GM21390 (cell line): ENCODE measurements at regions not wholly inside any gene's neighbourhood (a gene's known extent, or its start where the extent isn't known, plus 50 kb on each side); places are given as distances from the start of the nearest gene placed in this dataset.

ENCODE experiments used
- ATAC-seq: cut with Tn5 transposase; IDR thresholded peaks from one replicate; pipeline ENCODE4 v1.9.1; 2021; ENCODE audit not compliant: unreplicated experiment

GRCh38 chr18:22667616-22668422, 250.1 kb upstream of the CTAGE1 start:
- ATAC-seq, result no peak

- no peak for ATAC-seq
Measured at GRCh38 chr18:22668496-22668895, 250.8 kb upstream of the CTAGE1 start.

DNA sequence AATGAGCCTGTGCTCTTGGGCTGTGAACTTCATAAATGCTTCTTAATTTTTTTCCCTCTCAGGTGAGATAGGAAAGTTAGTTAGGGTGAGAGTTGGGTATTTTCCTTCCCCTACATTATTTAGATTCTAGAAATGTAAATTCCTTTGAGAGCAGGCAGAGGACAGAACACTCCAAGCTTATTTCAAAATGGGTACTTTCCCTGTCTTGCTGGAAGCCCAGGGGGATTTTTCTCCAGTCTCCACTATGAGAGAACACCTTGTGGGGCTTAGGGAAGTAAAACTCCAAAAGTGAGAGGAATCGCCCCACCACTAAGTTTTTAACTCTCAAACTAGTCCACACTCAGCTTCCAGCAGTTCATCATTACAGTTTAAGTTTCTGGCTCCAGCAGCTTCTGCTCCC, 253.2 kb upstream of the CTAGE1 start:
- ATAC-seq, result no peak

DNA sequence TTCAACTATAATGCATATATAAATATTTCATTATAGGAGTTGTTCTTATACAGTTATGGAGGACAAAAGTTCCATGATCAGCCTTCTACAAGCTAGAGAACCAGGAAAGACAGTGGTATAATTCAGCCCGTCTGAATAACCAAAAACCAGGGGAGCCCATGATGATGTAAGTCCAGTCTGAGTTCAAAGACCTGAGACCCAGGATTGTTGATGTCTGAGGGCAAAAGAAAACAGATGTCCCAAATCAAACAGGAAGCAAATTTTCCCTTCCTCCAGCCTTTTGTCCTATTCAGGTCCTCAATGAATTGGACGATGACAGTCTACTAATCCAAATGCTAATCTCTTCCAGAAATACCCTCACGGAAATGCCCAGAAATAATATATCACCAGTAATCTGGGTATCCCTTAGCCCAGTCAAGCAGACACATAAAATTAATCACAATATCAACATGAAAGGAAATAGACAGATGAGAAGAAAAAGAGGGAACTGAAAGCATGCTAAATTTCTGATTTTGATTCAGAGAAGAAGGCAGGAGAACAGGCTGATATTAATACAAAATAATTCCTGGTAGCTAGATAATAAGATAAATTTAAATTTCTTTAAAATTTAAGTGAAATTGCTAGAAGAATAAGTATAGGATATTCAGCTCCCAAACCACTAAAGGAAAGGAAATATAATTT, 255.6 kb upstream of the CTAGE1 start:
- ATAC-seq, result no peak

DNA sequence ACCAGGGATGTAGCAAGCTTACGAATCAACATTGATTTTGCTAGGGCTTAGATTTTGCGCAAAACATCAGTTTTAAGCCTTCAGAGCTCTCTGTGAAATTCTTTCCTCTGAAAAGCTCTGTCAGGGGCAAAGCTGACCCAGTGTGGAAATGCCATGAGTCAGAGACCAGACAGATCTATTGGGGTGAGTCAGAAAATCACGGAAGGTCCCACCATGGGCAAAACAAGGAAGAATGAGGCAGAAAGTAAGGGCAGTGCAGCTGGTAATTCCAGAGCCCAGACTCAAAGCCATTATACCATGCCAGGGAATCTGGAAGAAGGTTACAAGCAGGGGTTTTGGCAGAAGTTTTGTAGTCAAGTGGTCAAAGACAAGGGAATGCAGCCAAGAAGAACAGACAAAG, 256.6 kb upstream of the CTAGE1 start:
- no peak for ATAC-seq

DNA sequence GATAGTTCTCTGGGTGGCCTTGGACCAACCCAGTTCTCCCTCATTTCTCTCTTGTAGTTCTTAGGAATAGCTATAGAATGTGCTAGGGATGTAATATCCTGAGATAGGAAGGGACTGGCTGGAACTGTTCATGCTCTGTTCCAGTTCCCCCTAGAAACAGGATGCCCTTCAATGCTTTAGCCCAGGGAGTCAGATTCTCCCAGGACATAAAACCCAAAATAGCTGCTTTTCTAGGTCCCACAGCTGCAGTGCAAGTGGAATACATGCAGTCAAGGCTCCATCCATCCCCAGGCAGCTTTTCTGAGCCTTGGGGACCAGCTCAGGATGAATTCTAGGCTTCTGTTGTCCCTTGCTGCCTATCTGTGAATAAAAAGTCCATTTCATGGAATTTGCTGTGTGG, 257.3 kb upstream of the CTAGE1 start:
- ATAC-seq, result no peak

GRCh38 chr18:22676423-22676822, 256.7 kb upstream of the RBBP8 start:
- no peak for ATAC-seq

GRCh38 chr18:22678486-22678885, 254.6 kb upstream of the RBBP8 start:
- no peak for ATAC-seq

DNA sequence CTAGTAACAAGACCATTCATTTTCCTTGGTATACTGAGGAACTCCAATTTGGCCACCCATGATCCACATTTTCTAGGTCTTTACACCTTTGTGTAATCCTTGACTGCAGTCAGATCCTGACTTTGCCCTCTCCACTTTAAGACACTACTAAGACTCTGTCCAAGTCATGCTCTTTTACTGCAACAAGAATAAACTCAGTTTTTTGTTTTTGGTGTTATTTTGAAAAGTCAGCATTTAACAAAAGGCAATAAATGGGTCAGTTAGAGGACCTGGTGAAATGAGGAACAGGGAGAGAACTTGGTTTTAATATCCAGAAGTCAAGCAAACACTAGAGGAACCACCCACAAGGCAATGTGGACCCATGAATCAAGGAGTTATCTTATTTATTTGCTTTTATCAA, 252.2 kb upstream of the RBBP8 start:
- no peak for ATAC-seq

DNA sequence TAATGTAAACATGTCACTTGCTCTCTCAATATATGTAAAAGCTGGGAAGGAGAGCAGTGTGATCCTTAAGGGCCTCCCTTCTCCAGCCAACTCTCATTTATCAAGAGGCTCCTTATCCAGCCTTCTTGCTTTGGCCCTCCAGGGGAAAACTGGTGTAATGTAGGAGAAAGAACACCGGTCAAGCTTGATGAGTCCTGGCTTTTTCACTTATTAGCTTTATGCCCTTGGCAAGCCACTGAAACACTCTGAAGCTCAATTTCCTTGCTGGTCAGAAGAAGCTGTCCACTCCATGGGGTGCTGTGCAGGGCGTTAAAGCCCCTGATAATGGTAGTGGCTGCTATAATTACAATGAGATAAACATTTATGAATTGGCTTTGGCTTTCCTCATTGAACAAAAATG, 251.2 kb upstream of the RBBP8 start:
- no peak for ATAC-seq

GRCh38 chr18:22682720-22683119, 250.4 kb upstream of the RBBP8 start:
- ATAC-seq, result no peak

DNA sequence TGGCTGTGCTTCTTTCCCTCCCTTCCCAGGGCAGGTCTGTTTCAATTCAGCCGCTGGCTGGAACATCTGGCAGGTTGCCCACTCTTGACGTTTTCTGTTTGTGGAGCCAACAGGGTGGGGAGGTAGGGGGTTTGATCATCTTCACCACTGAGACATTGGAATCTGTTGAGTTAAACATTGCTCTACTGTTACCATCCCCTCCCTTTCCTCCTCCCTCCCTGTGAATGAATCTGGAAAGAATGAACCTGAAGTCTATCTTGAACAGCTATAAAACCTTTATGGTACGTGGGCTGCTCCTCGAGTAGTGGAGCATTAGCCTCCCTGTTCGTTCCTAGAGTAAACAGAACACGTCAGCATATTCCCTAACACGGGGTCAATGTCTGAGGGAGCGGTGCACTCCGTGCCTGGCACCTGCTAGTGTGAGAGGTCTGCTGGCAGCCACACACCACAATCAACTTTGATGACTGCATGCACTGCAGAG, 249.9 kb upstream of the RBBP8 start:
- no peak for ATAC-seq

DNA sequence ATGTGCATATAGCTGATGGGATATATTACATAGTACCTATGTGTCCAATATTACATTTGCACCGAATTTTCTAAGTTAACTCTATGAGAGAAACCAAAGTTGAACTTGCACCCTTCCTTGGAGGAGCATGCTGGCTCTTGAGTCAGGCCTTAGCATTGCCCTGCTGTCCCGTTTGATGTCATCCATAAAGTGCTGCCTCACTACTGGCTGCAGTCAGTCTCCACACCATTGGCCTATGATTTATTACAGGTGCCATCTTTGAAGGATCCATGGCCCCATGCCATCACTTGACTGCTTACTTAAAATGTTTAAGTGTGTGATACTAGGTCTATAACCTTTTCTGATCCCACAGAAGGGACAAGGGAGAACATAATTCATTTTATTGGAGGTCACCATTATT, 249.3 kb upstream of the RBBP8 start:
- no peak for ATAC-seq

DNA sequence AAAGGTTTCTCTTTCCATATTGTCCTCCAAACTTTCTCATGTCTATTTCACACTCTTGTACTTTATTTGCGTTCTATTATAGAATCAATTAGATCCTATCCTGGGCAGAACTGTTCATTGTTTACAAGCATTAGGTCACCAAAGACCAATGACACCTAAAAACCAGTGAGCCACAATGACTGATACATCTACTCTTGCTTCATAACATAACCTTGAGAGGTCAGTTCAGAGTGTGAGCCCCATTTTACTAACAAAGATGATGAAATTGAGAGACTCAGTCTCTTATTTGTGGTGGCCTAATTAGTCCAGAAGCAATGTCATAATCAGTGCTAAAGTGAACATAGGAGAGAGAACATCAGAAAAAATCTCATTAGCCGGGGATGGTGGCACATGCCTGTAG, 248.9 kb upstream of the RBBP8 start:
- no peak for ATAC-seq

- ATAC-seq, result no peak
Measured at GRCh38 chr18:22685788-22686187, 247.3 kb upstream of the RBBP8 start.

- no peak for ATAC-seq
Measured at GRCh38 chr18:22687892-22688680, 245.0 kb upstream of the RBBP8 start.

DNA sequence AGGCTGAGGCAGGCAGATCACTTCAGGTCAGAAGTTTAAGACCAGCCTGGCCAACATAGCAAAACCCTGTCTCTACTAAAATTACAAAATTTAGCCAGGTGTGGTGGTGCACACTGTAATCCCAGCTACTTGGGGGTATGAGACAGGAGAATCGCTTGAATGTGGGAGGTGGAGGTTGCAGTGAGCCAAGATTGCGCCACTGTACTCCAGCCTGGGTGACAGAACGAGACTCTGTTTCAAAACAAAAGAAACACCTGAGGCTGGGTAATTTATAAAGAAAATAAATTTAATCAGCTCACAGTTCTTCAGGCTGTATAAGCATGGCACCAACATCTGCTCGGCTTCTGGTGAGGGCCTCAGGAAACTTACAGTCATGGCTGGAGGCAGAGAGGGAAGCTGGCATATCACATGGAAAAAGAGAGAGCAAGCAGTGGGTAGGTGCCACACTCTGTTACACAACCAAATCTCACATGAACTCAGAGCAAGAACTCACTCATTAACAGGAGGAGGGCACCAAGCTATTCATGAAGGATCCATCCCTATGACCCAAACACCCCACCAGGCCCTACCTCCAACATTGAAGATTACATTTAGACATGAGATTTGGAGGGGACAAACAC, 244.1 kb upstream of the RBBP8 start:
- no peak for ATAC-seq

DNA sequence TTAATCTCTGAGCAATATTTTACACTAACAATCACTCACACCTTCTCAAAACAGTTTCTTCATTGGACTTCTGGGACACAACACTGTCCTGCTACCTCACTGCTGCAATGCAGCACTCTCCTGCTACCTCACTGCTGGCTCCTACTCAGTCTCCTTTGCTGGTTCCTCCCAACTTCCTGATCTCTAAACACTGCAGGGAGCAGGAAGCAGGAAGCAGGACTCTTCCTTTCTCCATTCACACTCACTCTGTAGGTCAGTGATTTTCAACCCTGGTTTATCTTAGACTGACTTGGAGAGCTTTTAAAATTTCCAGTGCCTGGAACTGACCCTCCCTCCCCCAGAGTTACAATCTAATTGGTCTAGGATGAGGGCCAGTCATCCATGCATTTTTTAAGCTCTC, 243.4 kb upstream of the RBBP8 start:
- no peak for ATAC-seq

- no peak for ATAC-seq
Measured at GRCh38 chr18:22690556-22690955, 242.6 kb upstream of the RBBP8 start.

DNA sequence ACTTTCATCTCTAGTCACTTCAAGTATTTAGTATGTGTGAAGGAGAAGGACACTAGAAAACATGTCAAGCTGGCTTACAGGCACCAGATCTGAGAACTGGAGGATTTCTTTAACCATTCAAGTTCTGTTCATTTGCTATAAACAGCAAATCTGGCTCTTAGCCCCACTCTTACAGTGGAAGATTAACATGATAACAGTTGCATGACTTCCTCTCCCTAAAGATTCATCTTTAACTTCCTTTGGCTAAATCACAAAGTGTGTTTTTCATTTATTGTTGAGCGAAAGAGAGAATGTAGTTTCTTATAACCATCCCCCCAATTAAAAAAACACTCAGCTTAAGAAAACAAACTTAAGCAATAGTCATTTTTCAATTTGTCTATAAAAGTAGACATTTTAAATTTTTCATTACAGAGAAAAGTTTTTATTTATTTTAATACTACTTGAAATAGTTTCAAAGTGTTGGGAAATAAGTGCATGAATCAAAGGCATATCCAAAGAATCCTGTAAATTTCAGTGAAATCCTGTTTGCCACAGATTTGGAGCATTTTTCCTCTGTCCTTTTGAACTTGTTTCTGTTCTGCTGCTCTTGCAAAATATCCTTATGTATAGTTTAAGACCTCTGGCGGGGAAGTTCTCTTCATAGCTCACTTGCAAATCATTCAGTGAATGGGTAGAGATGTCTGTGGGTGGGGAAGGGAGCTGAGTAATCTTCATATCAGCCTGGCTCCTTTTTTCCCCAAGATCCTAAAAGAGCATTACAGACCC, 241.0 kb upstream of the RBBP8 start:
- no peak for ATAC-seq

- no peak for ATAC-seq
Measured at GRCh38 chr18:22694954-22695353, 238.2 kb upstream of the RBBP8 start.
